ENCODE measurements at regions not wholly inside any gene's neighbourhood (a gene's known extent, or its start where the extent isn't known, plus 50 kb on each side); places are given as distances from the start of the nearest gene placed in this dataset.

- TF ChIP-seq ATF6 (CRISPR knock-in tag; IDR thresholded peaks at IDR 0.05) (no peak), NR2C2 (CRISPR knock-in tag; IDR thresholded peaks at IDR 0.05) (no peak), ZNF512 (CRISPR knock-in tag; IDR thresholded peaks at IDR 0.05; ENCODE audit: borderline replicate concordance) (no peak), PRDM15 (CRISPR knock-in tag; IDR thresholded peaks at IDR 0.05) (no peak), FOXK1 (CRISPR knock-in tag; IDR thresholded peaks at IDR 0.05) (no peak), ZNF121 (CRISPR knock-in tag; IDR thresholded peaks at IDR 0.05) (no peak)
Observed at GRCh38 chr15:69592954-69593353, 140.3 kb downstream of the RPLP1 start (continued).

- H3K4me1 Mint-ChIP-seq: peaks cover 6% of the 10 kb centered on the region
- TF ChIP-seq FOXP1 (CRISPR knock-in tag; IDR thresholded peaks at IDR 0.05; ENCODE audit: borderline replicate concordance) (no peak), PREB (CRISPR knock-in tag; IDR thresholded peaks at IDR 0.05; ENCODE audit: borderline replicate concordance) (no peak)
- ATAC-seq (no peak), DNase-seq (ENCODE audit: low spot score) (no peak)
- no peak overlapping the region for H3K4me3 Mint-ChIP-seq
- ChIA-PET CTCF (interaction anchor here (1.6 to 2.4 kb wide), 2 partner anchors 7 to 131 kb away, joined by 6 to 7 read pairs; no protein-coding TSS in a partner anchor), POLR2A (no interaction called here)
- H3K36me3 Mint-ChIP-seq: no peaks in the 10 kb centered on the region
- no peak overlapping the region for H3K27ac Mint-ChIP-seq
- peaks cover 6% of the 10 kb centered on the region for H3K27me3 Mint-ChIP-seq (ENCODE audit: low read depth)
- H3K9me3 Mint-ChIP-seq: peaks cover 8% of the 10 kb centered on the region
Observed at GRCh38 chr15:69593488-69593887, 140.9 kb downstream of the RPLP1 start.

- H3K4me3 Mint-ChIP-seq: no peak overlapping the region
Observed at GRCh38 chr15:69593981-69594966, 141.7 kb downstream of the RPLP1 start.

More at GRCh38 chr15:69593981-69594966, 141.7 kb downstream of the RPLP1 start:
- DNase-seq (ENCODE audit: low spot score) (no peak), ATAC-seq (peak; percentile 30; the same call in 1 of the 2 replicates)
- H3K27me3 Mint-ChIP-seq (ENCODE audit: low read depth): peaks cover 6% of the 10 kb centered on the region
- peaks cover 8% of the 10 kb centered on the region for H3K9me3 Mint-ChIP-seq
- H3K27ac Mint-ChIP-seq: no peak overlapping the region
- H3K4me1 Mint-ChIP-seq: peaks cover 6% of the 10 kb centered on the region
- POLR2A ChIA-PET: interaction anchor here (0.6 kb wide), 1 partner anchor 1182 kb away, joined by 8 read pairs; no protein-coding TSS in a partner anchor
- TF ChIP-seq TP53 (CRISPR knock-in tag; IDR thresholded peaks at IDR 0.05): no peak
- TF ChIP-seq RORB (CRISPR knock-in tag; IDR thresholded peaks at IDR 0.05): peak; percentile 71; the same call in 1 of the 2 replicates
- peak; percentile 82 for TF ChIP-seq GABPB1 (CRISPR knock-in tag; IDR thresholded peaks at IDR 0.05)
- no peaks in the 10 kb centered on the region for H3K36me3 Mint-ChIP-seq
- CTCF ChIA-PET: interaction anchor here (0.7 to 2.4 kb wide), 5 partner anchors 8 to 131 kb away, joined by 3 to 9 read pairs (median 6); no protein-coding TSS in a partner anchor

Measured in WTC11 (cell line).